HS-5 (cell line): ENCODE measurements at regions not wholly inside any gene's neighbourhood (a gene's known extent, or its start where the extent isn't known, plus 50 kb on each side); places are given as distances from the start of the nearest gene placed in this dataset.

Source experiments
- DNase-seq: peaks from one replicate; pipeline ENCODE4 v3.0.0-alpha.2; 2012; ENCODE audit warnings: low read depth

DNA sequence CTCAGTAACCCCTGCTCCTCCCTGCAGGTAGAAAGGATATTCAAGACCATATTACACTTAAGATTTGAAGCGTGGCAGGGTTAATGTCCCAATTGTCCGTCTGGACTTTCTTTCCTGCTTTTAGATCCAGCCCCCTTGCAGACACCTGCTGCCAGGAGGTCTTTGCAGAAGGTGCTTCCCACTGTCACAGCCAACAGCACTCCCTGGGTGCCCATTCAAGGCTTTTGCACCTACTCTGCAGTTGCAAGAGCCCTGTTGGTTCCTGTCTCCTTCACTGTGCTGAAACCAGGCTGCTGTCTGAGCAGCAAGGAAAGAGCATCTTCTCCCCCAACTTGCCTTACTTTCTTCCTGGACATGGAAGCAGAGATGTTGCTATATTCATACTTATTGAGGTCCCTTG is 1043.0 kb upstream of the POU3F3 start:
- DNase-seq, result no peak

DNA sequence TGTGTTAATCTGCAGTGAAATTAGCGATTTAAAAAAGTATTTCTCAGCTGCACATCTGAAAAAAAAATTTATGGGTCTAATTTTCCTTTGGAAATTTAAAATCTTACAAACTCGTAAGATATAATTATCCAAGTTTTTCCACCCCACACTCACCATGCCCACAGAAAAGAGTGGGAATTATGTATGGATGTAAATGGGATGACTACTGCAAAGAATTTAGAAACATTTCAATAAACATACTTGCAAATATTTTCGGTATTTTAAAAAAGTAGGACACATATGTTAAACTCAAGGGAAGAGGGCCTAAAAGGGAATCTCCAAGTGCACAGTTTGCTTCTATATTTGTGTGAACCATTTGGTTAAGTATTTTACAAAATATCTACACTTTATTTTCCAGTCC is 1039.9 kb upstream of the POU3F3 start:
- DNase-seq, result no peak

DNA sequence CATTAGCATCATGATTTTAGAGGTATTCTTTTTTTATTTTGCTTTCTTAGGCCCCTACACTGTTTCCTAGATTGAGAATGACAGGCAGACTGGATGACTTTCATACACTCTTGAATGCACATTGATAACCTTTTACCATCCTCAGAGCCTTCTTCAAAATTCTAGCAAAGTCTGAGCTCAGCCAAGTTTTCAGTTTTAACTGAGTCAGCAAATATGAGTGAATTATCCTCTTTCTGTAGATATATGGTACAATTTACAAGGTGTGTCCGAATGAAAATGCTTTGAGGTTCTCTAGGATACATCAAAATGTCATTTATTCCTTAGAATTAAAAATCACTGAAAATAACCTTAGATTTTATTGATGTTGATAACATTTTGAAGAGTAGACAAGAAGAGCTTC is 1038.2 kb upstream of the POU3F3 start:
- DNase-seq, result no peak

GRCh38 chr2:103817746-103818145 is 1036.2 kb upstream of the POU3F3 start:
- DNase-seq, result no peak

- DNase-seq, result no peak
Observed at GRCh38 chr2:103818176-103818575, 1035.7 kb upstream of the POU3F3 start.

- DNase-seq, result no peak
Observed at GRCh38 chr2:103819599-103819998, 1034.3 kb upstream of the POU3F3 start.

DNA sequence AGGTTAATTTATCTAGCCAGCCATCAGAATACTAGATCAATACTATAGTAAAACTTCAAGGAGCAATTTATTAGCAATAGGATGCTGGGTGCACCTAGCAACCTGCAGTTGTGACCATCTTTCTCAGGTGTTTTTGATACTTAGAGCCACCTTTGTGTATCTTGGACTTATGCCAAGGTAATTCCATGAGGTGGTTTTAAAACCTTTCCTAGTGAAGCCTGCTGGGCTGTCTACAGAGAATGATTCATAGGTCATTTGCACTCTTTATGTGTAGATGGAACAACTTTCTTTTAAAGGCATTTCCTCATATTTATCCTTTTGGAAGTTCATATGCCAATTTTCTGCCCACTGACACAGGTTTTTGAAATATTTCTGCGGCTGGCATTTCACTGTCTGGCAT is 1030.1 kb upstream of the POU3F3 start:
- no peak for DNase-seq

- no peak for DNase-seq
Observed at GRCh38 chr2:103847276-103847675, 1006.6 kb upstream of the POU3F3 start.

DNA sequence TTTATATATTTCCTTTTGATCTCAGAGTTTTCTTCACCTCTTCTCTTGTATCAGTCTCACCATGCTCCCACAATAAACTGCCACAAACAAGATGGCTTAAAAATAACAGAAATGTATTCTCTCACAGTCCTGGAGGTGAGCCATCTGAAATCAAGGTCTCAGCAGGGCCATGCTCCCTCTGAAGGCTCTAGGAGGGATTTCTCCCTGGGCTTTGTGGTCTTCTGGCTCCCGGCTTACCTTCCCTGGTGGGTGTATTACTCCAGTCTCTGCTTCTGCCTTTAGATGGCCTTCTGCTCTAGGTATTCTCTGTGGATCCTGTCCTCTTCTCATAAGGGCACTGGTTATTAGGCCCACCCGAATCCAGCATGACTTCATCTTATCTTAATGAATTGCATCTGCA is 994.7 kb upstream of the POU3F3 start:
- DNase-seq, result no peak

DNA sequence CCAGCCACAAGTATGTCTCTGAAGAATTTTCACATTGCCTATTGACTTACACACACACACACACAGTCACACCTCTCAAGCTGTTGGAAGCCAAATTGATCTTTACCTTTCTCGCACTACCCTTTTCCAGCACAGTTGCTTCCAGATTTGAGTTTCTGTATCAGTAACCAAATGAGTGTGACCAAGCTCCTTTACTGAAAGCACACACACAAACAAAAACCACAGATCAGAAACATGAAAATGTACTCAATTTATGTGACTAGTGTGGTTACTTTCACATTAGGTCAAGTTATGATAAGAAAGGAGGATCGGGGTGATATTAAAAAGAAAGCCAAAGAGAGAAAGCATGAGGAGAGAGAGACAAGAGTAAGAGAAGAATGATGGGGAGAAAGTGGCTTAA is 993.9 kb upstream of the POU3F3 start:
- no peak for DNase-seq

- no peak for DNase-seq
Observed at GRCh38 chr2:103868396-103868795, 985.5 kb upstream of the POU3F3 start.

GRCh38 chr2:103873716-103874351 is 980.1 kb upstream of the POU3F3 start:
- DNase-seq, result no peak

GRCh38 chr2:103875131-103875530 is 978.8 kb upstream of the POU3F3 start:
- DNase-seq, result no peak

DNA sequence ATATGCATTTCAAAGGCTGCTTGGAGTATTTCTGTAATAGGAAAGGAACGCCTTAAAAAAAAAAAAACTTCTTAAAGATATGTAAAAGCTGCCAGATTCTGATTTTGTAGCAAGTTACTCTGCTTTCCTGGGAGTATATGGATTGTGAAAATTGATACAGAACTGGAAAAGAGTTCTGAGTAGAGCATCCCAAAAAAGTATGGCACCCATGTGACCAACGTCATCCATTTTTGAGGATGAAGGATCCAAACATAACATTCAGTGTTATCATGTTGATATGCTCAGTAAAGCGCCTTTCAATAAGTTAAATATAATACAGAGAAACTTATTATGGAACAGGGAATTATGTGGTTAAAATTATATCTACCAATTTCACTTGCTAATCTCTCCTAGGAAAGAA is 978.4 kb upstream of the POU3F3 start:
- DNase-seq, result no peak

DNA sequence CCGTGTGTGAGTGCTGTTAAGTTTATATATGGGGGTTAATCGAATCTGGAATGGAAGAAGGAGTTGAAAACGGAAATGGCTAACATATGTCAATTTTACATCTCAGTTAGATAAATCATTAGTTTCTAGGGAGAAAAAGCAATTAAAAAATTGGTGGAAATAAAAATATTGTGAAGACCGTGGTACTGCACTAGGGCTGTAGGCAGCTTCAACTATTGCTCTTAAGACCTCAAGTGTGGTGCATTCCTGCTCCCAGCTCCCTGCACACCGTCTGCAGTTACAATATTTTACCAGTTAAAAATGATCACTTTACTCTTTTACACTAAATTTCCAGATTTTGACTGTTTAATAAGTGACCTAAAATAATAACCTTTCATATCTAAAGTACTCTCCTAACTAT is 977.3 kb upstream of the POU3F3 start:
- no peak for DNase-seq

GRCh38 chr2:103879101-103879500 is 974.8 kb upstream of the POU3F3 start:
- DNase-seq, result no peak

GRCh38 chr2:103880081-103880834 is 973.7 kb upstream of the POU3F3 start:
- no peak for DNase-seq

GRCh38 chr2:103887625-103888024 is 966.3 kb upstream of the POU3F3 start:
- no peak for DNase-seq

DNA sequence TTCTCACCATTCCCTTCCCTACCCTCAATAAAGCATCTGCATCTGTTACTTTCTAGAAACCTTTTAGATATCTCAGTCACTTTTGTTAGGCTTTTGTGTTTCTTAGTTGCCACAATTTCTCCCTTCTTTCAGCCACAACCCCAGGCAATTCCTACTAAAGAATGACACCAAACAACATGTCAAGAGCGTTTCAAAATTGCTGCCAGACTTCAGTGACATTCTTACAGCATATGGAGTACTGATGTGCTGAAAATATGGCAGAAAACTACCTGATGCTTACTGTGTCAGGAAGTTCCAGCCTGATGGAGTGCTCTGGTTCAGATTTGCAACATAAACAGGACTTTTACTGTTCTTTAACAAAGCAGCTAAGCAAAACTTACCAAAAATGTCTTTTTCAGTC is 957.7 kb upstream of the POU3F3 start:
- no peak for DNase-seq

DNA sequence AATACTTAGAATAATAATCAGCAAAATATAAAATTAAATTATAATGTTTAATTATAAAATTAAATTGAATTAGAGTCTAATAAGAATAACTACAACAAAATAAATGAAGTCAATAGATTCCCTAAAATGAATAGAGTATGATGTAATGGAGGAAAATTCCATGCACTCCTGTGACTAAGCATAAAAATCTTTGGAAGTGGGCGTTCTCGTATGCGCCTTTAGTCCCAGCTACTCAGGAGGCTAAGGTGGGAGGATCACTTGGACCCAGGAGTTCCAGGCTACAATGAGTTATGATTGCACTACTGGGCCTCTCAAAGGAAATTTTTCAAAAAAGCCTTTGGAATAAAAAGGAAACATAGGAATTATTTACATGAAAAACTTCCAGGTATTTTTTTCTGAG is 955.4 kb upstream of the POU3F3 start:
- no peak for DNase-seq

DNA sequence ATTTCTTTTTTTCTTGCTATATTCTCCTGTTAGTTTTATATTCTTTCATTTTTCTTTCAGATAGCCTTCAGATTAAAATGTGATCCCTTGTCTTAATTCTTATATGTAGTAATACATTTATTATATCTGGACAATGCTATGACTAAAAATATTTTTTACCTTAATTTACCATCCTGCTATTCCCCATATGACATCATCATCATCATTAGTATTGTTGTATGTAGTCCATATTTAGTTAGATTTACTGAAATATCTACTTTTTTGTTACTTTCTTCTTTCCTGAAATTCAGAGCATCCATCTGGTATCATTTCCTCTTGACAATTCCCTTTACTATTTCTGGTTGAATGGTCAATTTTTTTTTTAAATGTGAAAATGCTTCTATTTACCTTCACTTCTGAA is 951.6 kb upstream of the POU3F3 start:
- DNase-seq, result no peak

GRCh38 chr2:103921161-103921560 is 932.8 kb upstream of the POU3F3 start:
- no peak for DNase-seq

- no peak for DNase-seq
Observed at GRCh38 chr2:103942199-103942598, 911.7 kb upstream of the POU3F3 start.

- DNase-seq, result no peak
Observed at GRCh38 chr2:103945083-103945482, 908.8 kb upstream of the POU3F3 start.
